ENCODE measurements at regions not wholly inside any gene's neighbourhood (a gene's known extent, or its start where the extent isn't known, plus 50 kb on each side); places are given as distances from the start of the nearest gene placed in this dataset.

DNA sequence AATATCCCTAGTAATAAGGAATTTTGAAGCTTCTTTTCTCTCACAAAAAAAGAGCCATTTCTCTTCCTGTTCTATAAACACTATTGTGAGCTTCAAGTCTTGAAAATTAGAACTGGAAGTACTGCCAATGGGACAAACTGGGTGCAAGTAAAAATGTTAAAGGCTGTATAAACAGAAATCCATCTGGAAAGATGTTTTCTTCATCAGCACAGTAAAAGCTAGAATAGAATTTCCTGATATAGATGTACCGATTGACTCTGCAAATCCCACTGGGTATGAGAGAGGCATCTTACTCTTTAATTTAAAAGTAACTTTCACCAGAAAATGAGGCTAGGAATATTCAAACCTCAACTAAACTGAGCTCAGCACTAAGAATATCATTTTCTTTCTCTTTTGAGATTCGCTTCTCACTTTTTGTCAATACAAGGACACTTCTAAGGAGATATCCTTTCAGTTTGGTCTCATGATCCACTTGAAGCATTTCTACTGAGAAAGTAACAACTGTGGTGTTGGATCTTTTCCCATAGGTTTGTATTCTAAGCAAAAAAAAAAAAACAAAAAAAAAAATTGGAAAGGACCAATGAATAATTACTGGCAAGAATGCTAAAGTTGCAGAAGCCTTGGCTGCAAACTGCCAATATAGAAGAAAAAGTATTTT is 169.0 kb upstream of the PRDM1 start:
- Histone ChIP-seq H2AFZ (ENCODE audit: low read depth) (peak overlapping the region; percentile 32; the same call in 1 of the 2 replicates), H3K79me2 (ENCODE audit: insufficient read depth) (no peaks in the 10 kb centered on the region), H3K4me1 (ENCODE audit: control insufficient read depth in 1 of 2, insufficient read depth in 2 of 2, low read depth in 1 of 2, low read length in 1 of 2) (no peaks in the 10 kb centered on the region), H3K27ac (ENCODE audit: low read depth in 2 of 2, low read length in 1 of 2) (no peak overlapping the region), H3K9me2 (no peaks in the 10 kb centered on the region), H4K20me1 (ENCODE audit: insufficient read depth) (no peaks in the 10 kb centered on the region), H3K27me3 (ENCODE audit: insufficient read depth) (no peaks in the 10 kb centered on the region), H3K9ac (no peak overlapping the region), H3F3A (replicated peaks; ENCODE audit: insufficient read depth) (no peaks in the 10 kb centered on the region), H3K4me3 (ENCODE audit: low read depth in 2 of 2, low read length in 1 of 2) (no peak overlapping the region), H3K9me3 (no peaks in the 10 kb centered on the region), H3K4me2 (no peak overlapping the region), H3K36me3 (replicated peaks in 1 of 2; ENCODE audit: control insufficient read depth in 1 of 2, insufficient read depth in 2 of 2, low read length in 1 of 2) (no peaks in the 10 kb centered on the region)
- ChIA-PET POLR2A (no interaction called here), CTCF (interaction anchor here (0.6 to 1.4 kb wide), 4 partner anchors 15 to 432 kb away, joined by 3 to 4 read pairs (median 3); no protein-coding TSS in a partner anchor)
- TF ChIP-seq, protein P1, sequence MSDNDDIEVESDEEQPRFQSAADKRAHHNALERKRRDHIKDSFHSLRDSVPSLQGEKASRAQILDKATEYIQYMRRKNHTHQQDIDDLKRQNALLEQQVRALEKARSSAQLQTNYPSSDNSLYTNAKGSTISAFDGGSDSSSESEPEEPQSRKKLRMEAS (IDR thresholded peaks at IDR 0.05; ENCODE audit: low read depth), result no peak
- TF ChIP-seq FOXJ3 (CRISPR knock-in tag; IDR thresholded peaks at IDR 0.05) (no peak), YY1 (IDR thresholded peaks at IDR 0.05; ENCODE audit: low read depth) (no peak), JUND (IDR thresholded peaks at IDR 0.05) (no peak), SIN3A (IDR thresholded peaks at IDR 0.05; ENCODE audit: borderline replicate concordance, low read depth, low read length) (no peak), RFX5 (IDR thresholded peaks at IDR 0.05; ENCODE audit: low read length) (no peak), RAD21 (IDR thresholded peaks at IDR 0.05; ENCODE audit: low read length) (no peak), MEF2A (IDR thresholded peaks at IDR 0.05; ENCODE audit: borderline replicate concordance, low read depth) (no peak), SMC3 (IDR thresholded peaks at IDR 0.05; ENCODE audit: low read depth, low read length) (no peak), EZH2phosphoT487 (IDR thresholded peaks at IDR 0.05; ENCODE audit: borderline replicate concordance, low read depth) (no peak), TCF12 (IDR thresholded peaks at IDR 0.05) (no peak), POLR2AphosphoS5 (IDR thresholded peaks at IDR 0.05; ENCODE audit: low read depth, low read length) (no peak), CHD2 (IDR thresholded peaks at IDR 0.05; ENCODE audit: low read length, partially characterized antibody) (no peak), NFIC (IDR thresholded peaks at IDR 0.05; ENCODE audit: borderline replicate concordance) (no peak), RXRA (IDR thresholded peaks at IDR 0.05; ENCODE audit: borderline replicate concordance, low read depth) (no peak)
- TF ChIP-seq, protein P2, sequence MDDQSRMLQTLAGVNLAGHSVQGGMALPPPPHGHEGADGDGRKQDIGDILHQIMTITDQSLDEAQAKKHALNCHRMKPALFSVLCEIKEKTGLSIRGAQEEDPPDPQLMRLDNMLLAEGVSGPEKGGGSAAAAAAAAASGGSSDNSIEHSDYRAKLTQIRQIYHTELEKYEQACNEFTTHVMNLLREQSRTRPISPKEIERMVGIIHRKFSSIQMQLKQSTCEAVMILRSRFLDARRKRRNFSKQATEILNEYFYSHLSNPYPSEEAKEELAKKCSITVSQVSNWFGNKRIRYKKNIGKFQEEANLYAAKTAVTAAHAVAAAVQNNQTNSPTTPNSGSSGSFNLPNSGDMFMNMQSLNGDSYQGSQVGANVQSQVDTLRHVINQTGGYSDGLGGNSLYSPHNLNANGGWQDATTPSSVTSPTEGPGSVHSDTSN (IDR thresholded peaks at IDR 0.05), result no peak
- TF ChIP-seq, protein P3, sequence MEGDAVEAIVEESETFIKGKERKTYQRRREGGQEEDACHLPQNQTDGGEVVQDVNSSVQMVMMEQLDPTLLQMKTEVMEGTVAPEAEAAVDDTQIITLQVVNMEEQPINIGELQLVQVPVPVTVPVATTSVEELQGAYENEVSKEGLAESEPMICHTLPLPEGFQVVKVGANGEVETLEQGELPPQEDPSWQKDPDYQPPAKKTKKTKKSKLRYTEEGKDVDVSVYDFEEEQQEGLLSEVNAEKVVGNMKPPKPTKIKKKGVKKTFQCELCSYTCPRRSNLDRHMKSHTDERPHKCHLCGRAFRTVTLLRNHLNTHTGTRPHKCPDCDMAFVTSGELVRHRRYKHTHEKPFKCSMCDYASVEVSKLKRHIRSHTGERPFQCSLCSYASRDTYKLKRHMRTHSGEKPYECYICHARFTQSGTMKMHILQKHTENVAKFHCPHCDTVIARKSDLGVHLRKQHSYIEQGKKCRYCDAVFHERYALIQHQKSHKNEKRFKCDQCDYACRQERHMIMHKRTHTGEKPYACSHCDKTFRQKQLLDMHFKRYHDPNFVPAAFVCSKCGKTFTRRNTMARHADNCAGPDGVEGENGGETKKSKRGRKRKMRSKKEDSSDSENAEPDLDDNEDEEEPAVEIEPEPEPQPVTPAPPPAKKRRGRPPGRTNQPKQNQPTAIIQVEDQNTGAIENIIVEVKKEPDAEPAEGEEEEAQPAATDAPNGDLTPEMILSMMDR (IDR thresholded peaks at IDR 0.05), result no peak
- TF ChIP-seq, protein P4, sequence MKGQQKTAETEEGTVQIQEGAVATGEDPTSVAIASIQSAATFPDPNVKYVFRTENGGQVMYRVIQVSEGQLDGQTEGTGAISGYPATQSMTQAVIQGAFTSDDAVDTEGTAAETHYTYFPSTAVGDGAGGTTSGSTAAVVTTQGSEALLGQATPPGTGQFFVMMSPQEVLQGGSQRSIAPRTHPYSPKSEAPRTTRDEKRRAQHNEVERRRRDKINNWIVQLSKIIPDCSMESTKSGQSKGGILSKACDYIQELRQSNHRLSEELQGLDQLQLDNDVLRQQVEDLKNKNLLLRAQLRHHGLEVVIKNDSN (IDR thresholded peaks at IDR 0.05; ENCODE audit: borderline replicate concordance, low read depth), result no peak
- TF ChIP-seq, protein P5, sequence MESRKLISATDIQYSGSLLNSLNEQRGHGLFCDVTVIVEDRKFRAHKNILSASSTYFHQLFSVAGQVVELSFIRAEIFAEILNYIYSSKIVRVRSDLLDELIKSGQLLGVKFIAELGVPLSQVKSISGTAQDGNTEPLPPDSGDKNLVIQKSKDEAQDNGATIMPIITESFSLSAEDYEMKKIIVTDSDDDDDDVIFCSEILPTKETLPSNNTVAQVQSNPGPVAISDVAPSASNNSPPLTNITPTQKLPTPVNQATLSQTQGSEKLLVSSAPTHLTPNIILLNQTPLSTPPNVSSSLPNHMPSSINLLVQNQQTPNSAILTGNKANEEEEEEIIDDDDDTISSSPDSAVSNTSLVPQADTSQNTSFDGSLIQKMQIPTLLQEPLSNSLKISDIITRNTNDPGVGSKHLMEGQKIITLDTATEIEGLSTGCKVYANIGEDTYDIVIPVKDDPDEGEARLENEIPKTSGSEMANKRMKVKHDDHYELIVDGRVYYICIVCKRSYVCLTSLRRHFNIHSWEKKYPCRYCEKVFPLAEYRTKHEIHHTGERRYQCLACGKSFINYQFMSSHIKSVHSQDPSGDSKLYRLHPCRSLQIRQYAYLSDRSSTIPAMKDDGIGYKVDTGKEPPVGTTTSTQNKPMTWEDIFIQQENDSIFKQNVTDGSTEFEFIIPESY (IDR thresholded peaks at IDR 0.05; ENCODE audit: borderline replicate concordance, low read depth), result no peak
- TF ChIP-seq, protein P6, sequence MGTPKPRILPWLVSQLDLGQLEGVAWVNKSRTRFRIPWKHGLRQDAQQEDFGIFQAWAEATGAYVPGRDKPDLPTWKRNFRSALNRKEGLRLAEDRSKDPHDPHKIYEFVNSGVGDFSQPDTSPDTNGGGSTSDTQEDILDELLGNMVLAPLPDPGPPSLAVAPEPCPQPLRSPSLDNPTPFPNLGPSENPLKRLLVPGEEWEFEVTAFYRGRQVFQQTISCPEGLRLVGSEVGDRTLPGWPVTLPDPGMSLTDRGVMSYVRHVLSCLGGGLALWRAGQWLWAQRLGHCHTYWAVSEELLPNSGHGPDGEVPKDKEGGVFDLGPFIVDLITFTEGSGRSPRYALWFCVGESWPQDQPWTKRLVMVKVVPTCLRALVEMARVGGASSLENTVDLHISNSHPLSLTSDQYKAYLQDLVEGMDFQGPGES (IDR thresholded peaks at IDR 0.05; ENCODE audit: low read depth, low read length), result no peak
- DNase-seq, result no peak
- WGBS (ENCODE audit: low lambda C conversion rate), result 89% methylated on average over 2 of the region's 2 CpGs
